ENCODE measurements at regions not wholly inside any gene's neighbourhood (a gene's known extent, or its start where the extent isn't known, plus 50 kb on each side); places are given as distances from the start of the nearest gene placed in this dataset.

DNA sequence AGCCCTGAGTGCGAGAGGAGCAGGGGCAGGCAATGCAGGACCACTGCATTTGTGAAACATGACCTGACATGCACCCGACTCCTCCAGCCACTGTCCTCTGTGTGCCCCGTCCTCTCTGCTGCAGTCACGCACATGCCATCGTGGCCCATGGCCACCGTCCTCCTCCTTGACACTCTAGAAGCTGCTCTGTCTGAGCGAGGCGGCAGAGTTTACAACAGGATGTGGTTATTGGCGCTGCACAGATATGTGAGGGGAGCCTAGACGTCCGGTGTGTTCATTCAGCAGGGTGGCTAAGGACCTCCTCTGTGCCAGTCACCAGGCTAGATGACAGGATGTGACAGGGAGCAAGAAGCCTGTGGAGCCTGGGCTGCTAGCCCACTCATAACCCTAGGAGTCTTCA lies 277.8 kb downstream of the FOXO1 start (continued):
- no peak for TF ChIP-seq AFF4 (CRISPR knock-in tag; IDR thresholded peaks at IDR 0.05; ENCODE audit: borderline replicate concordance)

DNA sequence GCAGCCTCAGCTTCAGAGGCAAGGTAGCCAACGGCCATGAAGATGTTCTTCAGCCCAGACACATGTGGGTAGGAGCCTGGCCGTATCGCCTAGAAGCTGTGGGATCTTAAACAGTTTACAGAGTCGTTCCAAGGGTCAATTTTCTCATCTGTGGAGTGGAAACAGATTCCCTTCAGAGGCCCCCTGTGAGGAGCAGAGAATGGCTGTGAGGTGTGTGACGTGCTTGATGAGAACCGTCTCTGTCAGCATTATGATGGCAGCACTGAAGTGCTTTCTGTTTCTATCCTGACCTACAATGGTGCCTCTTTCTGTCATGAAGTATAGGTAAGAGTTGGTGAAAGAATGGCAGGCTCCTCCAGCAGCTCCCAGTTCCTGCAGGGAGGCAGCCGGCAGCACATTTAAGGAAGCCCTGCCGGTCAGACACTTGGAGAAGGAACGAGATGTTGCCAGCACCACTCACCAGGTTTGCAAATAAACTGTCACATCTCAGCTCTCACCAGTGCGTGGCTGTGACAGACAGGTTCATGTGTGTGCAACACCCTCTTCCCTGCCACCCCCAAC lies 277.3 kb downstream of the FOXO1 start:
- CTCF ChIA-PET: no interaction called here
- ATAC-seq: no peak

More for the DNA sequence above, 277.3 kb downstream of the FOXO1 start:
- no peak for DNase-seq (ENCODE audit: low spot score)
- H3K27me3 Mint-ChIP-seq (ENCODE audit: low read depth): no peaks in the 10 kb centered on the region
- H3K27ac Mint-ChIP-seq: no peak overlapping the region
- H3K9me3 Mint-ChIP-seq: peaks cover 13% of the 10 kb centered on the region
- no peak overlapping the region for H3K4me3 Mint-ChIP-seq
- no peaks in the 10 kb centered on the region for H3K36me3 Mint-ChIP-seq
- POLR2A ChIA-PET: no interaction called here
- TF ChIP-seq, protein P1, sequence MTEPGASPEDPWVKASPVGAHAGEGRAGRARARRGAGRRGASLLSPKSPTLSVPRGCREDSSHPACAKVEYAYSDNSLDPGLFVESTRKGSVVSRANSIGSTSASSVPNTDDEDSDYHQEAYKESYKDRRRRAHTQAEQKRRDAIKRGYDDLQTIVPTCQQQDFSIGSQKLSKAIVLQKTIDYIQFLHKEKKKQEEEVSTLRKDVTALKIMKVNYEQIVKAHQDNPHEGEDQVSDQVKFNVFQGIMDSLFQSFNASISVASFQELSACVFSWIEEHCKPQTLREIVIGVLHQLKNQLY (CRISPR knock-in tag; IDR thresholded peaks at IDR 0.05): no peak
- TF ChIP-seq, protein P2, sequence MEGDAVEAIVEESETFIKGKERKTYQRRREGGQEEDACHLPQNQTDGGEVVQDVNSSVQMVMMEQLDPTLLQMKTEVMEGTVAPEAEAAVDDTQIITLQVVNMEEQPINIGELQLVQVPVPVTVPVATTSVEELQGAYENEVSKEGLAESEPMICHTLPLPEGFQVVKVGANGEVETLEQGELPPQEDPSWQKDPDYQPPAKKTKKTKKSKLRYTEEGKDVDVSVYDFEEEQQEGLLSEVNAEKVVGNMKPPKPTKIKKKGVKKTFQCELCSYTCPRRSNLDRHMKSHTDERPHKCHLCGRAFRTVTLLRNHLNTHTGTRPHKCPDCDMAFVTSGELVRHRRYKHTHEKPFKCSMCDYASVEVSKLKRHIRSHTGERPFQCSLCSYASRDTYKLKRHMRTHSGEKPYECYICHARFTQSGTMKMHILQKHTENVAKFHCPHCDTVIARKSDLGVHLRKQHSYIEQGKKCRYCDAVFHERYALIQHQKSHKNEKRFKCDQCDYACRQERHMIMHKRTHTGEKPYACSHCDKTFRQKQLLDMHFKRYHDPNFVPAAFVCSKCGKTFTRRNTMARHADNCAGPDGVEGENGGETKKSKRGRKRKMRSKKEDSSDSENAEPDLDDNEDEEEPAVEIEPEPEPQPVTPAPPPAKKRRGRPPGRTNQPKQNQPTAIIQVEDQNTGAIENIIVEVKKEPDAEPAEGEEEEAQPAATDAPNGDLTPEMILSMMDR (IDR thresholded peaks at IDR 0.05): no peak
- TF ChIP-seq SOX15 (CRISPR knock-in tag; IDR thresholded peaks at IDR 0.05): no peak
- TF ChIP-seq ZNF532 (CRISPR knock-in tag; IDR thresholded peaks at IDR 0.05; ENCODE audit: borderline replicate concordance): no peak
- TF ChIP-seq, protein P3, sequence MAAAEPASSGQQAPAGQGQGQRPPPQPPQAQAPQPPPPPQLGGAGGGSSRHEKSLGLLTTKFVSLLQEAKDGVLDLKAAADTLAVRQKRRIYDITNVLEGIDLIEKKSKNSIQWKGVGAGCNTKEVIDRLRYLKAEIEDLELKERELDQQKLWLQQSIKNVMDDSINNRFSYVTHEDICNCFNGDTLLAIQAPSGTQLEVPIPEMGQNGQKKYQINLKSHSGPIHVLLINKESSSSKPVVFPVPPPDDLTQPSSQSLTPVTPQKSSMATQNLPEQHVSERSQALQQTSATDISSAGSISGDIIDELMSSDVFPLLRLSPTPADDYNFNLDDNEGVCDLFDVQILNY (CRISPR knock-in tag; IDR thresholded peaks at IDR 0.05): no peak
- TF ChIP-seq CREM (CRISPR knock-in tag; IDR thresholded peaks at IDR 0.05): no peak
- TF ChIP-seq SP1 (CRISPR knock-in tag; conservative IDR thresholded peaks at IDR 0.05): no peak
- TF ChIP-seq, protein P4, sequence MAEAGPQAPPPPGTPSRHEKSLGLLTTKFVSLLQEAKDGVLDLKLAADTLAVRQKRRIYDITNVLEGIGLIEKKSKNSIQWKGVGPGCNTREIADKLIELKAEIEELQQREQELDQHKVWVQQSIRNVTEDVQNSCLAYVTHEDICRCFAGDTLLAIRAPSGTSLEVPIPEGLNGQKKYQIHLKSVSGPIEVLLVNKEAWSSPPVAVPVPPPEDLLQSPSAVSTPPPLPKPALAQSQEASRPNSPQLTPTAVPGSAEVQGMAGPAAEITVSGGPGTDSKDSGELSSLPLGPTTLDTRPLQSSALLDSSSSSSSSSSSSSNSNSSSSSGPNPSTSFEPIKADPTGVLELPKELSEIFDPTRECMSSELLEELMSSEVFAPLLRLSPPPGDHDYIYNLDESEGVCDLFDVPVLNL (CRISPR knock-in tag; IDR thresholded peaks at IDR 0.05; ENCODE audit: borderline replicate concordance, low read depth): no peak
- TF ChIP-seq NFE2L1 (CRISPR knock-in tag; IDR thresholded peaks at IDR 0.05): no peak
- TF ChIP-seq, protein P5, sequence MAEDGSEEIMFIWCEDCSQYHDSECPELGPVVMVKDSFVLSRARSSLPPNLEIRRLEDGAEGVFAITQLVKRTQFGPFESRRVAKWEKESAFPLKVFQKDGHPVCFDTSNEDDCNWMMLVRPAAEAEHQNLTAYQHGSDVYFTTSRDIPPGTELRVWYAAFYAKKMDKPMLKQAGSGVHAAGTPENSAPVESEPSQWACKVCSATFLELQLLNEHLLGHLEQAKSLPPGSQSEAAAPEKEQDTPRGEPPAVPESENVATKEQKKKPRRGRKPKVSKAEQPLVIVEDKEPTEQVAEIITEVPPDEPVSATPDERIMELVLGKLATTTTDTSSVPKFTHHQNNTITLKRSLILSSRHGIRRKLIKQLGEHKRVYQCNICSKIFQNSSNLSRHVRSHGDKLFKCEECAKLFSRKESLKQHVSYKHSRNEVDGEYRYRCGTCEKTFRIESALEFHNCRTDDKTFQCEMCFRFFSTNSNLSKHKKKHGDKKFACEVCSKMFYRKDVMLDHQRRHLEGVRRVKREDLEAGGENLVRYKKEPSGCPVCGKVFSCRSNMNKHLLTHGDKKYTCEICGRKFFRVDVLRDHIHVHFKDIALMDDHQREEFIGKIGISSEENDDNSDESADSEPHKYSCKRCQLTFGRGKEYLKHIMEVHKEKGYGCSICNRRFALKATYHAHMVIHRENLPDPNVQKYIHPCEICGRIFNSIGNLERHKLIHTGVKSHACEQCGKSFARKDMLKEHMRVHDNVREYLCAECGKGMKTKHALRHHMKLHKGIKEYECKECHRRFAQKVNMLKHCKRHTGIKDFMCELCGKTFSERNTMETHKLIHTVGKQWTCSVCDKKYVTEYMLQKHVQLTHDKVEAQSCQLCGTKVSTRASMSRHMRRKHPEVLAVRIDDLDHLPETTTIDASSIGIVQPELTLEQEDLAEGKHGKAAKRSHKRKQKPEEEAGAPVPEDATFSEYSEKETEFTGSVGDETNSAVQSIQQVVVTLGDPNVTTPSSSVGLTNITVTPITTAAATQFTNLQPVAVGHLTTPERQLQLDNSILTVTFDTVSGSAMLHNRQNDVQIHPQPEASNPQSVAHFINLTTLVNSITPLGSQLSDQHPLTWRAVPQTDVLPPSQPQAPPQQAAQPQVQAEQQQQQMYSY (CRISPR knock-in tag; IDR thresholded peaks at IDR 0.05): no peak
- TF ChIP-seq GTF2I (CRISPR knock-in tag; conservative IDR thresholded peaks at IDR 0.05): no peak
- peaks cover 33% of the 10 kb centered on the region for H3K4me1 Mint-ChIP-seq
